A549 (cell line): ENCODE measurements at regions not wholly inside any gene's neighbourhood (a gene's known extent, or its start where the extent isn't known, plus 50 kb on each side); places are given as distances from the start of the nearest gene placed in this dataset.

Experiments used
- ATAC-seq, 2 experiments: fragments of 200-7000 bp in 1 of 2; fragments of >200 bp in 1 of 2; cut with Nextera tagmentation in 1 of 2; cut with Tn5 transposase in 1 of 2; 3 replicates each; pipeline versions ENCODE4 v1.8.0 to v1.9.1; 2018 to 2020; ENCODE audit warnings: mild to moderate bottlenecking in 1 of 2, moderate library complexity in 1 of 2
- CTCF ChIA-PET: fragments of 300-600 bp; sonication (Branson Sonifier 250); formaldehyde crosslinking; extraction: SDS; loops from one replicate; lab custom pipeline; 2021; ENCODE audit warnings: antibody characterized with exemption, inconsistent platforms; lab: Yijun Ruan, JAX
- POLR2A ChIA-PET: fragments of 350-600 bp; formaldehyde crosslinking; extraction: SDS; loops from one replicate; lab custom pipeline; 2021; ENCODE audit warnings: antibody characterized with exemption, inconsistent platforms; lab: Yijun Ruan, JAX
- DNase-seq, 2 experiments: peaks; one replicate each; pipeline versions ENCODE4 v3.0.0 to v3.0.0-alpha.2; 2011 to 2016; ENCODE audit warnings: low read depth in 1 of 2, low spot score in 1 of 2
- FAIRE-seq: peaks from 2 replicates; lab custom pipeline; 2011; peaks lifted over from hg19 to GRCh38; lab: Jason Lieb, UNC
- H3K27ac ChIP-seq, 2 experiments: fragments of >200 bp; sonication (Bioruptor Twin); formaldehyde crosslinking; 3 replicates each; pipeline ENCODE4 v1.5.1; 2016 to 2017
- H3K4me1 ChIP-seq: fragments of >200 bp; sonication (Bioruptor Twin); formaldehyde crosslinking; 3 replicates; pipeline ENCODE4 v1.6.1; 2016
- H3K4me2 ChIP-seq: fragments of >200 bp; sonication (Bioruptor Twin); formaldehyde crosslinking; 3 replicates; pipeline ENCODE4 v1.6.1; 2016
- H3K4me3 ChIP-seq: fragments of >200 bp; sonication (Bioruptor Twin); formaldehyde crosslinking; 3 replicates; pipeline ENCODE4 v1.5.1; 2016
- H3K9me3 ChIP-seq: fragments of >200 bp; sonication (Bioruptor Twin); formaldehyde crosslinking; 3 replicates; pipeline ENCODE4 v1.6.1; 2016
- ATOH8 ChIP-seq: fragments of 250-450 bp; sonication (Bioruptor Pico); IDR thresholded peaks from 2 replicates; pipeline ENCODE4 v1.5.0; 2020; ENCODE audit warnings: low read depth, mild to moderate bottlenecking, moderate library complexity
- BCL3 ChIP-seq: fragments of >200 bp; sonication (Bioruptor Twin); formaldehyde crosslinking; IDR thresholded peaks from 3 replicates; pipeline ENCODE4 v1.6.1; 2016
- CBX8 ChIP-seq: fragments of 200-600 bp; sonication (generic); IDR thresholded peaks from 2 replicates; pipeline ENCODE4 v1.6.1; 2016
- CHD4 ChIP-seq: fragments of 200-600 bp; sonication (generic); IDR thresholded peaks from 2 replicates; pipeline ENCODE4 v1.6.1; 2016; ENCODE audit warnings: antibody characterized with exemption, mild to moderate bottlenecking, borderline replicate concordance
- E2F6 ChIP-seq: IDR thresholded peaks from 2 replicates; pipeline ENCODE4 v1.6.1; 2012; ENCODE audit warnings: low read depth, borderline replicate concordance
- EHF ChIP-seq: fragments of 250-450 bp; sonication (Bioruptor Pico); IDR thresholded peaks from 2 replicates; pipeline ENCODE4 v1.5.0; 2020; ENCODE audit warnings: mild to moderate bottlenecking
- ELK1 ChIP-seq: fragments of 150-350 bp; IDR thresholded peaks from 2 replicates; pipeline ENCODE4 v1.6.1; 2014; ENCODE audit warnings: low read depth, mild to moderate bottlenecking, low read length
- ESRRA ChIP-seq: fragments of 150-350 bp; IDR thresholded peaks from 2 replicates; pipeline ENCODE4 v1.6.1; 2014; ENCODE audit warnings: mild to moderate bottlenecking, low read length, borderline replicate concordance
- FOSB ChIP-seq: fragments of 250-450 bp; sonication (Bioruptor Pico); IDR thresholded peaks from 2 replicates; pipeline ENCODE4 v1.5.0; 2020; ENCODE audit warnings: mild to moderate bottlenecking, moderate library complexity
- FOSL2 ChIP-seq, 2 experiments: fragments of 450-650 bp in 1 of 2; fragments of >200 bp in 1 of 2; sonication (Bioruptor Twin) in 1 of 2; formaldehyde crosslinking; IDR thresholded peaks; 2 replicates each; pipeline versions ENCODE4 v1.5.0 to v1.6.1; 2016 to 2020; ENCODE audit warnings: mild to moderate bottlenecking in 1 of 2, moderate library complexity in 1 of 2
- GATA3 ChIP-seq: IDR thresholded peaks from 2 replicates; pipeline ENCODE4 v1.6.1; 2012; ENCODE audit warnings: borderline replicate concordance
- HES2 ChIP-seq: fragments of >200 bp; sonication (Bioruptor Twin); formaldehyde crosslinking; IDR thresholded peaks from 2 replicates; pipeline ENCODE4 v1.6.1; 2016
- HEYL ChIP-seq: fragments of 250-450 bp; sonication (Bioruptor Pico); IDR thresholded peaks from 2 replicates; pipeline ENCODE4 v1.8.0; 2021; ENCODE audit warnings: mild to moderate bottlenecking, moderate library complexity
- HOXA7 ChIP-seq: fragments of 250-450 bp; sonication (Bioruptor Pico); IDR thresholded peaks from 2 replicates; pipeline ENCODE4 v1.5.0; 2020; ENCODE audit warnings: mild to moderate bottlenecking, moderate library complexity
- JUN ChIP-seq, 2 experiments: fragments of >200 bp; sonication (Bioruptor Twin); formaldehyde crosslinking; IDR thresholded peaks; 2 replicates in 1 of 2; 3 replicates in 1 of 2; pipeline ENCODE4 v1.6.1; 2016 to 2017
- KDM5A ChIP-seq: fragments of 200-600 bp; sonication (generic); IDR thresholded peaks from 2 replicates; pipeline ENCODE4 v1.6.1; 2016; ENCODE audit warnings: antibody characterized with exemption, mild to moderate bottlenecking
- MAFK ChIP-seq: fragments of 450-650 bp; IDR thresholded peaks from 2 replicates; pipeline ENCODE4 v1.6.1; 2014; ENCODE audit not compliant: partially characterized antibody
- MAX ChIP-seq: IDR thresholded peaks from 2 replicates; pipeline ENCODE4 v1.6.1; 2012
- NFE2L2 ChIP-seq: fragments of 150-350 bp; conservative IDR thresholded peaks from 2 replicates; pipeline ENCODE4 v1.6.1; 2014; ENCODE audit warnings: low read length
- NPAS2 ChIP-seq: fragments of 250-450 bp; sonication (Bioruptor Pico); IDR thresholded peaks from 2 replicates; pipeline ENCODE4 v1.8.0; 2022; ENCODE audit warnings: mild to moderate bottlenecking, moderate library complexity, borderline replicate concordance
- NR3C1 ChIP-seq: fragments of >200 bp; sonication (Bioruptor Twin); formaldehyde crosslinking; IDR thresholded peaks from 3 replicates; pipeline ENCODE4 v1.6.1; 2017
- RCOR1 ChIP-seq: fragments of 150-350 bp; IDR thresholded peaks from 2 replicates; pipeline ENCODE4 v1.6.1; 2014; ENCODE audit warnings: antibody characterized with exemption, low read length, low read depth
- RFX5 ChIP-seq: fragments of 450-650 bp; IDR thresholded peaks from 2 replicates; pipeline ENCODE4 v1.7.1; 2014; ENCODE audit warnings: antibody characterized with exemption, mild to moderate bottlenecking, moderate library complexity
- RNF2 ChIP-seq: fragments of 200-600 bp; sonication (generic); IDR thresholded peaks from 2 replicates; pipeline ENCODE4 v1.6.1; 2016; ENCODE audit warnings: low read depth, mild to moderate bottlenecking, antibody characterized with exemption, moderate library complexity, borderline replicate concordance
- SMC3 ChIP-seq: fragments of >200 bp; sonication (Bioruptor Twin); formaldehyde crosslinking; IDR thresholded peaks from 3 replicates; pipeline ENCODE4 v1.6.1; 2018; ENCODE audit warnings: inconsistent platforms
- SREBF2 ChIP-seq: fragments of 450-650 bp; IDR thresholded peaks from 2 replicates; pipeline ENCODE4 v1.6.1; 2014; ENCODE audit warnings: mild to moderate bottlenecking, moderate library complexity
- TFCP2L1 ChIP-seq: fragments of 250-450 bp; sonication (Bioruptor Pico); IDR thresholded peaks from 2 replicates; pipeline ENCODE4 v1.5.0; 2021; ENCODE audit warnings: mild to moderate bottlenecking
- TP53 ChIP-seq: fragments of 250-450 bp; sonication (Bioruptor Pico); IDR thresholded peaks from 2 replicates; pipeline ENCODE4 v1.5.0; 2021; ENCODE audit warnings: mild to moderate bottlenecking, moderate library complexity
- USF2 ChIP-seq: fragments of 450-650 bp; IDR thresholded peaks from 2 replicates; pipeline ENCODE4 v1.6.1; 2014; ENCODE audit warnings: antibody characterized with exemption
- ZC3H11A ChIP-seq: fragments of 450-650 bp; IDR thresholded peaks from 2 replicates; pipeline ENCODE4 v1.6.1; 2014; ENCODE audit warnings: antibody characterized with exemption, mild to moderate bottlenecking
- ZSCAN20 ChIP-seq: fragments of 250-450 bp; sonication (Bioruptor Pico); IDR thresholded peaks from 2 replicates; pipeline ENCODE4 v1.8.0; 2022; ENCODE audit warnings: mild to moderate bottlenecking, moderate library complexity
- WGBS: methylation state at CpG from one replicate; pipeline ENCODE4 v1.1.6; 2017; ENCODE audit errors: missing lambda C conversion rate; 5-methylcytosine and 5-hydroxymethylcytosine counted together

GRCh38 chr10:55144001-55144400 lies 343.0 kb upstream of the PCDH15 start:
- H3K4me3 ChIP-seq, result no peak overlapping the region
- H3K4me2 ChIP-seq, result no peak overlapping the region
- H3K4me1 ChIP-seq, result no peaks in the 10 kb centered on the region
- H3K9me3 ChIP-seq, result no peaks in the 10 kb centered on the region; the same call in 2 of the 3 replicates
- POLR2A ChIA-PET, result no interaction called here
- ATAC-seq, result no peak
- no peak for DNase-seq
- TF ChIP-seq ESRRA (no peak), NPAS2 (CRISPR knock-in tag) (no peak), E2F6 (no peak), NFE2L2 (no peak), FOSB (CRISPR knock-in tag) (no peak), HES2 (no peak), ATOH8 (no peak), CBX8 (no peak), JUN (IDR thresholded peaks at IDR 0.05) (no peak), SREBF2 (no peak), ELK1 (no peak), TFCP2L1 (no peak), ZC3H11A (no peak), MAFK (no peak), BCL3 (no peak), EHF (CRISPR knock-in tag) (no peak)
- FAIRE-seq, result no peak
- CTCF ChIA-PET, result no interaction called here
- WGBS, result 4% methylated on average over 2 of the region's 2 CpGs
- no peak overlapping the region for H3K27ac ChIP-seq

GRCh38 chr10:55141892-55142291 lies 340.9 kb upstream of the PCDH15 start:
- H3K27ac ChIP-seq, result no peak overlapping the region
- ChIA-PET CTCF (no interaction called here), POLR2A (no interaction called here)
- no peaks in the 10 kb centered on the region for H3K4me1 ChIP-seq
- TF ChIP-seq RCOR1 (no peak), JUN (IDR thresholded peaks at IDR 0.05) (no peak), NPAS2 (CRISPR knock-in tag) (no peak), MAX (no peak), HOXA7 (CRISPR knock-in tag) (no peak)
- FAIRE-seq, result no peak
- DNase-seq, result no peak
- no peaks in the 10 kb centered on the region; the same call in 2 of the 3 replicates for H3K9me3 ChIP-seq
- no peak overlapping the region for H3K4me2 ChIP-seq
- H3K4me3 ChIP-seq, result no peak overlapping the region
- ATAC-seq, result no peak

GRCh38 chr10:55137063-55137462 lies 336.0 kb upstream of the PCDH15 start:
- no peak for ATAC-seq
- DNase-seq, result no peak
- no peak overlapping the region for H3K4me2 ChIP-seq
- no peak for FAIRE-seq
- CTCF ChIA-PET, result no interaction called here
- H3K9me3 ChIP-seq, result no peaks in the 10 kb centered on the region
- H3K27ac ChIP-seq, result no peak overlapping the region
- H3K4me1 ChIP-seq, result no peaks in the 10 kb centered on the region
- H3K4me3 ChIP-seq, result no peak overlapping the region
- POLR2A ChIA-PET, result no interaction called here
- 75% methylated on average over 2 of the region's 2 CpGs for WGBS
- TF ChIP-seq RNF2 (no peak), E2F6 (no peak), USF2 (no peak), HEYL (CRISPR knock-in tag) (no peak), MAFK (no peak), GATA3 (no peak), SMC3 (no peak), ZC3H11A (no peak), HOXA7 (CRISPR knock-in tag) (no peak), FOSL2 (IDR thresholded peaks at IDR 0.05) (no peak), FOSL2 (CRISPR knock-in tag; IDR thresholded peaks at IDR 0.05) (no peak), ZSCAN20 (CRISPR knock-in tag) (no peak), HES2 (no peak), KDM5A (no peak), RFX5 (no peak), NR3C1 (no peak), CHD4 (no peak), TP53 (CRISPR knock-in tag) (no peak), EHF (CRISPR knock-in tag) (no peak)
